Parathyroid adenoma (tissue), 2 donors: ENCODE measurements at regions not wholly inside any gene's neighbourhood (a gene's known extent, or its start where the extent isn't known, plus 50 kb on each side); places are given as distances from the start of the nearest gene placed in this dataset.

ENCODE experiments used
- H2AFZ ChIP-seq: fragments of 300-600 bp; sonication (generic); one replicate; pipeline ENCODE4 v1.7.0; 2017; ENCODE audit warnings: antibody characterized with exemption, mild to moderate bottlenecking
- H3K27ac ChIP-seq: fragments of 300-600 bp; sonication (generic); one replicate; pipeline ENCODE4 v1.7.0; 2017
- H3K27me3 ChIP-seq: fragments of 300-600 bp; sonication (generic); one replicate; pipeline ENCODE4 v1.7.0; 2017; ENCODE audit warnings: low read length; ENCODE audit not compliant: control insufficient read depth, insufficient read depth
- H3K36me3 ChIP-seq: fragments of 300-600 bp; sonication (generic); one replicate; pipeline ENCODE4 v1.7.0; 2017; ENCODE audit warnings: low read length; ENCODE audit not compliant: control insufficient read depth, insufficient read depth
- H3K4me1 ChIP-seq: fragments of 300-600 bp; sonication (generic); one replicate; pipeline ENCODE4 v1.7.0; 2017; ENCODE audit warnings: control low read depth
- H3K4me2 ChIP-seq: fragments of 300-600 bp; sonication (generic); one replicate; pipeline ENCODE4 v1.7.0; 2017; ENCODE audit warnings: low read length
- H3K4me3 ChIP-seq: fragments of 300-600 bp; sonication (generic); one replicate; pipeline ENCODE4 v1.7.0; 2017; ENCODE audit warnings: low read depth, low read length
- H3K79me2 ChIP-seq: fragments of 300-600 bp; sonication (generic); one replicate; pipeline ENCODE4 v1.7.0; 2017; ENCODE audit warnings: control low read depth
- H3K9ac ChIP-seq: fragments of 300-600 bp; sonication (generic); one replicate; pipeline ENCODE4 v1.7.0; 2017; ENCODE audit warnings: mild to moderate bottlenecking
- H3K9me3 ChIP-seq: fragments of 300-600 bp; sonication (generic); one replicate; pipeline ENCODE4 v1.7.0; 2017; ENCODE audit warnings: low read length; ENCODE audit not compliant: control insufficient read depth
- TF ChIP-seq, protein P1 (sequence below): fragments of 300-600 bp; sonication (generic); IDR thresholded peaks from one replicate; pipeline ENCODE4 v1.7.0; 2017; ENCODE audit warnings: antibody characterized with exemption, mild to moderate bottlenecking
- donor health status: primary hyperparathyroidism.

DNA sequence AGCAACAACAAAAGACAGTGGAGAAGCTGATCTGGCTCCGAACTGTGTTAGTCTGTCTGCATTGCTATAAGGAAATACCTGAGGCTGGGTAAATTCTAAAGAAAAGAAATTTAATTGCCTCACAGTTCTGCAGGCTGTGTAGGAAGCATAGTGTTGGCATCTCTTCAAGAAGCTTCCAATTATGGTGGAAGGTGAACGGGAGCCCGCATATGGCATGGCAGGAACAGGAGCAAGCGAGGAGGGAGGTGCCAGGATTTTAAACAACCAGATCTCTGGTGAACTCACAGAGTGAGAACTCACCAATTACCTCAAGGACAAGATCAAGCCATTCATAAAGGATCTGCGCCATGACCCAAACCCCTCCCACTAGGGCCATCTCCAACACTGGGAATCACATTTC, 293.5 kb downstream of the SMOC2 start:
- no peaks in the 10 kb centered on the region for H3K79me2 ChIP-seq
- no peaks in the 10 kb centered on the region for H3K36me3 ChIP-seq
- H3K27me3 ChIP-seq = no peaks in the 10 kb centered on the region
- H3K4me1 ChIP-seq = no peaks in the 10 kb centered on the region
- no peak overlapping the region for H3K27ac ChIP-seq
- no peaks in the 10 kb centered on the region for H3K9me3 ChIP-seq
- no peak overlapping the region for H3K4me3 ChIP-seq
- TF ChIP-seq, protein P1, sequence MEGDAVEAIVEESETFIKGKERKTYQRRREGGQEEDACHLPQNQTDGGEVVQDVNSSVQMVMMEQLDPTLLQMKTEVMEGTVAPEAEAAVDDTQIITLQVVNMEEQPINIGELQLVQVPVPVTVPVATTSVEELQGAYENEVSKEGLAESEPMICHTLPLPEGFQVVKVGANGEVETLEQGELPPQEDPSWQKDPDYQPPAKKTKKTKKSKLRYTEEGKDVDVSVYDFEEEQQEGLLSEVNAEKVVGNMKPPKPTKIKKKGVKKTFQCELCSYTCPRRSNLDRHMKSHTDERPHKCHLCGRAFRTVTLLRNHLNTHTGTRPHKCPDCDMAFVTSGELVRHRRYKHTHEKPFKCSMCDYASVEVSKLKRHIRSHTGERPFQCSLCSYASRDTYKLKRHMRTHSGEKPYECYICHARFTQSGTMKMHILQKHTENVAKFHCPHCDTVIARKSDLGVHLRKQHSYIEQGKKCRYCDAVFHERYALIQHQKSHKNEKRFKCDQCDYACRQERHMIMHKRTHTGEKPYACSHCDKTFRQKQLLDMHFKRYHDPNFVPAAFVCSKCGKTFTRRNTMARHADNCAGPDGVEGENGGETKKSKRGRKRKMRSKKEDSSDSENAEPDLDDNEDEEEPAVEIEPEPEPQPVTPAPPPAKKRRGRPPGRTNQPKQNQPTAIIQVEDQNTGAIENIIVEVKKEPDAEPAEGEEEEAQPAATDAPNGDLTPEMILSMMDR = no peak
- H2AFZ ChIP-seq = no peak overlapping the region
- H3K4me2 ChIP-seq = no peak overlapping the region
- H3K9ac ChIP-seq = no peak overlapping the region

DNA sequence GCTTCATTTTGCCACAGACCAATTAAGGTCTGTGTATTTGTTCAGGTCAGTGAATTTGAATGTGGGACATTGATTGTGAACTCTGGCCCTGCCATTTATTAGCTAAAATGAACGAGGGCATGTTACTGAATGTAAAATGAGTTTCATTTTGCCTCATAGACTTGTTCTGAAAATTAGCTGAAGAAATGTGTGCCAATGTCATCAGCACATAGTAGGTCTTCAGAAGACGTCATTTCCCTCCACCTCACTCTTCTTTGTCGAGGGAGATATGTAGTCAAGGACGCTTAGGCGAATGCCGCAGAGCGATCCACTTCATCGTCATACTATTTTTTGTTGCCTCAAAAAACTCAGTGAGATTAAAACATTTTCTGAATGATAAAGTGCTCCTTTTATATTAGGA, 291.7 kb downstream of the SMOC2 start:
- Histone ChIP-seq H3K4me3 (no peak overlapping the region), H3K4me2 (no peak overlapping the region), H3K9me3 (no peaks in the 10 kb centered on the region), H3K9ac (no peak overlapping the region), H3K27me3 (no peaks in the 10 kb centered on the region), H3K4me1 (no peaks in the 10 kb centered on the region), H2AFZ (no peak overlapping the region), H3K36me3 (no peaks in the 10 kb centered on the region), H3K27ac (no peak overlapping the region), H3K79me2 (no peaks in the 10 kb centered on the region)
- TF ChIP-seq, protein P1 = no peak

DNA sequence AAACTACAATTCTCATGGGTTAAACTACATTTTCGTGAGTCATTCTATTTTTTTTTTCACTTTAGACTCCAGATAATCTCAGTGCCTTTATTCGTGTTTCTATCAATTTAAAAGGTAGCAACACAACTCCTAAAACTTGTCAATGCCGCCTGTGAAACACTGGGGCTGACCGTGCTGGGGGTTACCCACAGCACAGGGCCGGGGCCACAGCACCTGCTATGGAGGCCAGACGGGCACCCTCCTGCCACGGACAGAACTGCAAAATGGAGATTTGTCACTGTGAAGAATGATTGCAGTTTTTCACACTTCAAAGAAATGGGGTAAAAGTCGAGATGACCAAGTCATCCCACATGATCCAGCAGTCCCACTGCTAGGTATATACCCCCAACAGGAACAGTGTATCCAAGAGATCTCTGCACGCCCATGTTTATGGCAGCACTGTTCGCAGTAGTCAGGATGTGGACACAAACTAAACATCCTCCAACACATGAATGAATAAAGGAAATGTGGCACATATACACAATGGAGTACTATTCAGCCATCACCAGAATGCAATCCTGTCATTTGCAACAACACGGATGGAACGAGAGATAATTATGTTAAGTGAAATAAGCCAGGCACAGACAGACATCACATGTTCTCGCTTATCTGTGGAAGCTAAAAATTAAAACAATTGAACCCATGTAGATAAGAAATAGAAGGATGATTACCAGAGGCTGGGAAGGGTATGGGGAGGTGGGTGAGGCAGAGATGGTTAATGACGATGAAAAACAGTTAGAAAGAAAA, 290.1 kb downstream of the SMOC2 start:
- Histone ChIP-seq H2AFZ (no peak overlapping the region), H3K4me2 (no peak overlapping the region), H3K9ac (no peak overlapping the region), H3K79me2 (no peaks in the 10 kb centered on the region), H3K4me3 (no peak overlapping the region), H3K4me1 (no peaks in the 10 kb centered on the region), H3K9me3 (no peaks in the 10 kb centered on the region), H3K36me3 (no peaks in the 10 kb centered on the region), H3K27ac (no peak overlapping the region), H3K27me3 (no peaks in the 10 kb centered on the region)
- TF ChIP-seq, protein P1 = no peak

DNA sequence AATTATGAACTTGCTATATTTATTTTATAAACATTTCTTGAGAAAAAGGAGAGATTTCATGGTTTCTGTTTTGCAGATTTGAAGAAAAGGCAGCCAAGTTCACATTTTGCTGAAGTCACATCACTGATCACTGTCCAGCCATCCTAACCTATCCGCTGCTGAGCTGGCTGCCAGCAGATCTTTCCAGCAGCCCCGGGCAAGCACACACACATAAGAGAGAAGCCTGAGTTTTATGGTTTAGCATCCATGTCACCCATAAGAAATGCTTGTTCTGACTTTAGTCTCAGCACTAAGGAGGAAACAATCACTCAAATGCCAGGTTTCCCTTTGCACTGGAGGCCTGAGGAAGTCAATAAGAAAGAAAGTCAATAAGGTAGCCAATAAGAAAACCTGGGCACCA, 287.1 kb downstream of the SMOC2 start:
- no peak overlapping the region for H3K4me2 ChIP-seq
- no peaks in the 10 kb centered on the region for H3K36me3 ChIP-seq
- no peak overlapping the region for H3K9ac ChIP-seq
- no peaks in the 10 kb centered on the region for H3K9me3 ChIP-seq
- no peak overlapping the region for H3K27ac ChIP-seq
- H3K4me1 ChIP-seq = no peaks in the 10 kb centered on the region
- H3K79me2 ChIP-seq = no peaks in the 10 kb centered on the region
- TF ChIP-seq, protein P1 = no peak
- H2AFZ ChIP-seq = no peak overlapping the region
- no peaks in the 10 kb centered on the region for H3K27me3 ChIP-seq
- no peak overlapping the region for H3K4me3 ChIP-seq

DNA sequence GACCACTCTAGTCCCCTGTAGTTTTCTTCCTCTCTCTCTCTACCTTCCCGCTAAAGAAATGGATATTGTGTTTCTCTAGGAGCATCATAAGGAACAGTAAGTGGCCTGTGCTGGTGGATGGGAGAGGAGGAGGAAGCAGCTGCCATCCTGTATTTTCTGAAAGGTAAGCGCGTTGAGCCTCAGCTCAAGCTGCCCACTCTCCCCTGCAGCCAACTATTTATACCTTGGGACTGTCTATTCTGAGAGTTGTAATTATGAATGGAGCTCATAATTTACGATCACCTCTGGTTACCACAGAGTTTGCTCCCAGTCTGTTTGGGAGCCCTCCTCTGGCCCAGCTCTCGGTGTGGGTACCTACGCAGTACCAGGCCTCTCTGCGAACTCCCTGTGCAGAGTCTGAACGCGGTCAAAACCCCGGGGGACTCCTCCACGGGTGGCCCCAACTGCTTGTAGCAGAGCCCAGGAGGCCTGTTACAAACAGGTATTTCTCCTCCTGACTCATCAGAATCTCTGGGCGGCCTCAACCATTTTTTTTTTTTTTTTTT, 285.4 kb downstream of the SMOC2 start:
- no peak overlapping the region for H3K4me2 ChIP-seq
- no peaks in the 10 kb centered on the region for H3K9me3 ChIP-seq
- H3K9ac ChIP-seq = no peak overlapping the region
- H2AFZ ChIP-seq = no peak overlapping the region
- no peaks in the 10 kb centered on the region for H3K4me1 ChIP-seq
- no peak overlapping the region for H3K4me3 ChIP-seq
- no peaks in the 10 kb centered on the region for H3K36me3 ChIP-seq
- H3K27ac ChIP-seq = no peak overlapping the region
- H3K79me2 ChIP-seq = no peaks in the 10 kb centered on the region
- TF ChIP-seq, protein P1 = no peak
- no peaks in the 10 kb centered on the region for H3K27me3 ChIP-seq
